Type B pancreatic cell (in vitro differentiated cells): ENCODE measurements at regions not wholly inside any gene's neighbourhood (a gene's known extent, or its start where the extent isn't known, plus 50 kb on each side); places are given as distances from the start of the nearest gene placed in this dataset.
"Not testable (repeated sequence)": the region's sequence is repeated elsewhere in the genome, so short reads cannot be mapped to it uniquely, and the experiment has no call there.

ENCODE experiments used
- DNase-seq: peaks from one replicate; pipeline ENCODE4 v3.0.0; 2021; ENCODE audit warnings: mixed read lengths; ENCODE audit not compliant: unreplicated experiment; ENCODE audit errors: extremely low spot score
- H3K27ac Mint-ChIP-seq: 2 replicates; pipeline ENCODE4 v1.8.0; 2021; ENCODE audit warnings: mild to moderate bottlenecking, mixed read lengths
- H3K27me3 Mint-ChIP-seq: 2 replicates; pipeline ENCODE4 v1.8.0; 2021; ENCODE audit warnings: mixed read lengths
- H3K36me3 Mint-ChIP-seq: 2 replicates; pipeline ENCODE4 v1.8.0; 2021; ENCODE audit warnings: mixed read lengths
- H3K4me1 Mint-ChIP-seq: one replicate; pipeline ENCODE4 v1.8.0; 2021; ENCODE audit warnings: mixed read lengths; ENCODE audit not compliant: unreplicated experiment
- H3K4me3 Mint-ChIP-seq: 2 replicates; pipeline ENCODE4 v1.8.0; 2021; ENCODE audit warnings: mild to moderate bottlenecking, mixed read lengths
- H3K9me3 Mint-ChIP-seq: 2 replicates; pipeline ENCODE4 v1.8.0; 2021; ENCODE audit warnings: mixed read lengths
- TF ChIP-seq, protein P1 (sequence below): fragments of 200-600 bp; sonication (generic); conservative IDR thresholded peaks from 2 replicates; pipeline ENCODE4 v1.5.0; 2021; ENCODE audit warnings: antibody characterized with exemption, mild to moderate bottlenecking

DNA sequence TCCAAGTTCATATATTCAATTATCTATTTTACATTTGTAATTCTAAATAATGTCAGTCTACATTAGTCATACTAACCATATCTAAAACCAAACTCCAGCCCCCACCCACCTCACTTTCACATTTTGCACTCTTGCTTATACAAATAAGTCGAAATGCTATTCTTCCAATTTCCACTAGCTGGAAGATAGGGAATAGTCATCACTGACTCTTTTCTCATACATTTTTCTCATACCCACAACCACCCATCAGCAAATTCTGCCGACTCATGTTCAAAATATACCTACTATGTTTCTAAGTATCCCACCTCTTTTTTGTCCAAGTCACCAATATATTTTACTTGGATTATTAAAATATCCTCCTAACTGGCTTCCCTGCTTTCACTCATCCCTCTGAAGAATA, 93.2 kb upstream of the DGKB start:
- H3K27me3 Mint-ChIP-seq = no peaks in the 10 kb centered on the region
- H3K36me3 Mint-ChIP-seq = no peaks in the 10 kb centered on the region
- TF ChIP-seq, protein P1, sequence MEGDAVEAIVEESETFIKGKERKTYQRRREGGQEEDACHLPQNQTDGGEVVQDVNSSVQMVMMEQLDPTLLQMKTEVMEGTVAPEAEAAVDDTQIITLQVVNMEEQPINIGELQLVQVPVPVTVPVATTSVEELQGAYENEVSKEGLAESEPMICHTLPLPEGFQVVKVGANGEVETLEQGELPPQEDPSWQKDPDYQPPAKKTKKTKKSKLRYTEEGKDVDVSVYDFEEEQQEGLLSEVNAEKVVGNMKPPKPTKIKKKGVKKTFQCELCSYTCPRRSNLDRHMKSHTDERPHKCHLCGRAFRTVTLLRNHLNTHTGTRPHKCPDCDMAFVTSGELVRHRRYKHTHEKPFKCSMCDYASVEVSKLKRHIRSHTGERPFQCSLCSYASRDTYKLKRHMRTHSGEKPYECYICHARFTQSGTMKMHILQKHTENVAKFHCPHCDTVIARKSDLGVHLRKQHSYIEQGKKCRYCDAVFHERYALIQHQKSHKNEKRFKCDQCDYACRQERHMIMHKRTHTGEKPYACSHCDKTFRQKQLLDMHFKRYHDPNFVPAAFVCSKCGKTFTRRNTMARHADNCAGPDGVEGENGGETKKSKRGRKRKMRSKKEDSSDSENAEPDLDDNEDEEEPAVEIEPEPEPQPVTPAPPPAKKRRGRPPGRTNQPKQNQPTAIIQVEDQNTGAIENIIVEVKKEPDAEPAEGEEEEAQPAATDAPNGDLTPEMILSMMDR = no peak
- H3K4me3 Mint-ChIP-seq = no peak overlapping the region
- peaks cover 4% of the 10 kb centered on the region for H3K9me3 Mint-ChIP-seq
- H3K4me1 Mint-ChIP-seq = no peaks in the 10 kb centered on the region
- H3K27ac Mint-ChIP-seq = no peak overlapping the region
- DNase-seq = no peak

DNA sequence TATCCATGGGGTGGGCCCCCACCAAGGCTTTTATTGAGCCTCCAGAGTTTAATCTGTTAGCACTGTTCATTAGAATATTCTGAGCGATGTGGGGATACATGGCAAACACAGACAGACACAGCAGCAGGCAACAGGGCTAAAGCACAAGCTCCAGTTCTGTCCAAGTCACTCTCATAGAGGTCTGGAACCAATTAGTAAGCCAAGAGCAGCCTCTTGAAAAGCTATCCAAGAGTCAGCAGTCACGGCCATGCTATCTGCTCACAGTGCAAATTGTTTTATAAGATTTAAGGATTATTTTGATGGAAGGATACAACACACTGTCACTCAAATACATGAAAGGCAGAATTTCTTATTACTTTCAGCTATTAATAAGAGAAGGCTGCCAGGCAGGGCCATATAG, 86.4 kb upstream of the DGKB start:
- no peak overlapping the region for H3K4me3 Mint-ChIP-seq
- H3K27ac Mint-ChIP-seq = no peak overlapping the region
- H3K36me3 Mint-ChIP-seq = no peaks in the 10 kb centered on the region
- DNase-seq = no peak
- no peaks in the 10 kb centered on the region for H3K27me3 Mint-ChIP-seq
- TF ChIP-seq, protein P1 = no peak
- H3K9me3 Mint-ChIP-seq = no peaks in the 10 kb centered on the region
- H3K4me1 Mint-ChIP-seq = no peaks in the 10 kb centered on the region

DNA sequence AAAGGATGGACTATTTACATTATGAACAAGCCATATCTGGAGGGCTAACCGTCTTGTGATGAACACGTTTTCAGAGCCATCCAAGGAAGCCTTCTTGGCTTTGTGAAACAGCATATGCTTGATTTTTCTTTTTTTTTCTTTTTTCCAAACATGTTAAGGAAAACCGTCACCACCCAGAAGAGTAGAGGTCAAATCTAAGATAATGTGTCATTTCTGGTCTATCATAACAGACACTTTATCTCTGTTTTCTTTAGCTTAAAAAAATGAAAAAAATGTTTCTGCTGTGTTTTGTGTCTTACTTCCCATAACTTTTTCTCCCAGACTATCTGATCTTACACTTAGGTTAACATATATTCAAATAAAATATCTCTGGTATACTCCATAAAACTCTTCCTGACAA, 76.1 kb upstream of the DGKB start:
- DNase-seq = no peak
- Mint-ChIP-seq H3K27me3 (no peaks in the 10 kb centered on the region), H3K9me3 (peaks cover 7% of the 10 kb centered on the region), H3K36me3 (no peaks in the 10 kb centered on the region), H3K27ac (no peak overlapping the region), H3K4me3 (no peak overlapping the region), H3K4me1 (no peaks in the 10 kb centered on the region)
- TF ChIP-seq, protein P1 = no peak

DNA sequence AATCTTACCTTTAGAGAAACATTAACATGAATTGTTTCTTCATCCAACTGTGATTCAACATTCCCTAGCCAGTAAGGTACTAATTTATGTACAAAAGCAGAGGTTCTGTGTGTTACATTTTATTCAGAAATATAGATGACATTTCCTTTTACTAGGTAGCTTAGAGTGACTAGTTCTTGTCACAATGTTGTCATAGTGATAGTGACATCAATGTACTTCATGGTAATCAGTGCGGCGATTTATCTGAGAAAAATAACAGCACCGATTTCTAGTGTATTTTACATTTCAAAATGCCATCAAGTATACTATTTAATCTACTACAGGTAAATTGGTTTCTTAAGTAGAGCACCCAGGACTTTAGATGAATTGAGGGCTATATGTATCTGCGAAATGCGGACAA, 72.1 kb upstream of the DGKB start:
- H3K4me3 Mint-ChIP-seq = no peak overlapping the region
- H3K4me1 Mint-ChIP-seq = peaks cover 6% of the 10 kb centered on the region
- TF ChIP-seq, protein P1 = no peak
- H3K9me3 Mint-ChIP-seq = no peaks in the 10 kb centered on the region
- H3K27ac Mint-ChIP-seq = no peak overlapping the region
- no peaks in the 10 kb centered on the region for H3K36me3 Mint-ChIP-seq
- DNase-seq = no peak
- no peaks in the 10 kb centered on the region for H3K27me3 Mint-ChIP-seq

DNA sequence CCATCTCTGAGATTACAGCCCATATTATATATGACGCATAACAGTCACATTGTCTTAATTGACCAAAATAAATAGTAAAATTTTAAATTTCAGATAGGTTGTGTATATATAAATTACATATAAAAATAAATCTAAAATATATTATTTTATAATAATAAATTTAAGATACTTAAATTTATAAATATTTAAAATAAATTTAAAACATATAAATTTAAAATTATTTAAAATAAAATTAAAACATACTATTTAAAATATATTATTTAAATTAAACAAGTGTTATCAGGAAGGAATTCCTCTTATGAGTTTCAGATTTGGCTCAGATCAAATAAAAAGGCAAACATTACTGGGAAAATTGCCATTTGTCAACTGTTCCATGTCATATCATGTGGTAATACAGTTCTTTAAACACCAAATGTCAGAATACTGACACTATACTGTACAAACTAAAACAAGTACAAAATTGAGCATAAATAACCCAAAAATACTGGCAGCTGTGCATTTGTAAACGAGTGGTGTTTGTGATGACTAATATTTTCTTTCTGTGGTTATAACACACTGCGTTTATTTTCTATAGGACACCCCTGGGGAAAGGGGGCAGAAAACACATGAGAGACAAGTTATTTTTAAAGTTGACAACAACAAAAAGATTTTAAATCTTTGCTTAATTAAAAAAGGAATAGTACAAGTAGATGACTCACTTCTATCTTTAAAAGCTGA, 71.3 kb upstream of the DGKB start:
- H3K9me3 Mint-ChIP-seq = no peaks in the 10 kb centered on the region
- H3K4me1 Mint-ChIP-seq = peaks cover 6% of the 10 kb centered on the region
- no peak overlapping the region for H3K27ac Mint-ChIP-seq
- TF ChIP-seq, protein P1 = no peak
- H3K27me3 Mint-ChIP-seq = no peaks in the 10 kb centered on the region
- no peak for DNase-seq
- no peak overlapping the region for H3K4me3 Mint-ChIP-seq
- H3K36me3 Mint-ChIP-seq = no peaks in the 10 kb centered on the region

DNA sequence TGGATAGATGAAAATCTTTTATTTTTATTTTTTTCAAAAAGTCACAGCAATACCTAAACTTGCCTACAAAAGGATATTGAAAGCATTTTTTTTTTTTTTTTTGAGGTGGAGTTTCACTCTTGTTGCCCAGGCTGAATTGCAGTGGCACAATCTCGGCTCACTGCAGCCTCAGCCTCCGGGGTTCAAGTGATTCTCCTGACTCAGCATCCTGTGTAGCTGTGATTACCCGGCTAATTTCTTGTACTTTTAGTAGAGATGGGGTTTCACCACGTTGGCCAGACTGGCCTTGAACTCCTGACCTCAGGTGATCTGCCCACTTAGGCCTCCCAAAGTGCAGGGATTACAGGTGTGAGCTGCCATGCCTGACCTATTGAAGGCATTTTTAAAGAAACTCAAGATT, 69.1 kb upstream of the DGKB start:
- not testable (repeated sequence) for H3K27ac Mint-ChIP-seq, H3K4me3 Mint-ChIP-seq, H3K4me1 Mint-ChIP-seq, DNase-seq, H3K36me3 Mint-ChIP-seq, H3K9me3 Mint-ChIP-seq, H3K27me3 Mint-ChIP-seq

DNA sequence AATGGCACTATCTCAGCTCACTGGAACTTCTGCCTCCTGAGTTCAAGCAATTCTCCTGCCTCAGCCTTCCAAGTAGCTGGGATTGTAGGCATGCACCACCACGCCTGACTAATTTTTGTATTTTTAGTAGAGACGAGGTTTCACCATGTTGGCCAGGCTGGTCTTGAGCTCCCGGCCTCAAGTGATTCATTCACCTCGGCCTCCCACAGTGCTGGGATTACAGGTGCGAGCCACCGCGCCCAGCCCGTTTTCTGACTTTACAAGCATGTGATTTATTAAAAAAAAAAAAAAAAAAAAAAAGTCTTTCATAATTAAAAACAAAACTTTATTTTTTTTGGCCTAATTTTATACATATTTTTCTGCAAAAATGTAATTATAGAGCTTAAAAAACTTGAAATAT, 64.8 kb upstream of the DGKB start:
- not testable (repeated sequence) for DNase-seq, H3K27me3 Mint-ChIP-seq, H3K9me3 Mint-ChIP-seq, H3K36me3 Mint-ChIP-seq, H3K27ac Mint-ChIP-seq, H3K4me3 Mint-ChIP-seq, H3K4me1 Mint-ChIP-seq
